SK-N-SH treated with all-trans-retinoic acid at 6 μM for 48 hours (cell line): ENCODE measurements at regions not wholly inside any gene's neighbourhood (a gene's known extent, or its start where the extent isn't known, plus 50 kb on each side); places are given as distances from the start of the nearest gene placed in this dataset.

ENCODE experiments used
- ATAC-seq: fragments of 200-7000 bp; cut with Tn5 transposase; 3 replicates; pipeline ENCODE4 v1.9.1; 2020; ENCODE audit warnings: mild to moderate bottlenecking, moderate library complexity
- ARNTL ChIP-seq: fragments of 450-650 bp; formaldehyde crosslinking; IDR thresholded peaks from 2 replicates; pipeline ENCODE4 v1.5.0; 2020; ENCODE audit warnings: low read depth, mild to moderate bottlenecking, moderate library complexity, borderline replicate concordance
- BACH2 ChIP-seq: fragments of 250-450 bp; sonication (Bioruptor Pico); IDR thresholded peaks from 2 replicates; pipeline ENCODE4 v1.9.0; 2021; ENCODE audit warnings: mild to moderate bottlenecking, borderline replicate concordance
- CREB5 ChIP-seq: fragments of 250-450 bp; sonication (Bioruptor Pico); IDR thresholded peaks from 2 replicates; pipeline ENCODE4 v1.5.1; 2020; ENCODE audit warnings: low read depth, mild to moderate bottlenecking, moderate library complexity
- CSDC2 ChIP-seq: fragments of 250-450 bp; sonication (Bioruptor Pico); IDR thresholded peaks from 2 replicates; pipeline ENCODE4 v1.5.0; 2020; ENCODE audit warnings: mild to moderate bottlenecking, moderate library complexity
- CSRNP3 ChIP-seq: fragments of 250-450 bp; sonication (Bioruptor Pico); IDR thresholded peaks from 2 replicates; pipeline ENCODE4 v1.5.1; 2021; ENCODE audit warnings: mild to moderate bottlenecking, moderate library complexity
- ESRRG ChIP-seq: fragments of 250-450 bp; sonication (Bioruptor Pico); IDR thresholded peaks from 2 replicates; pipeline ENCODE4 v1.6.1; 2021; ENCODE audit warnings: mild to moderate bottlenecking
- GLIS3 ChIP-seq: fragments of 250-450 bp; sonication (Bioruptor Pico); IDR thresholded peaks from 2 replicates; pipeline ENCODE4 v1.5.0; 2020; ENCODE audit warnings: mild to moderate bottlenecking, moderate library complexity
- ISL1 ChIP-seq: fragments of 250-450 bp; sonication (Bioruptor Pico); IDR thresholded peaks from 2 replicates; pipeline ENCODE4 v2.1.2; 2022; ENCODE audit warnings: mild to moderate bottlenecking, moderate library complexity
- OSR1 ChIP-seq: fragments of 250-450 bp; sonication (Bioruptor Pico); IDR thresholded peaks from 2 replicates; pipeline ENCODE4 v1.8.0; 2022; ENCODE audit warnings: moderate library complexity, mild to moderate bottlenecking, inconsistent platforms
- PATZ1 ChIP-seq: fragments of 250-450 bp; sonication (Bioruptor Pico); IDR thresholded peaks from 2 replicates; pipeline ENCODE4 v1.8.0; 2020; ENCODE audit warnings: mild to moderate bottlenecking, moderate library complexity, borderline replicate concordance
- POU6F1 ChIP-seq: fragments of 250-450 bp; sonication (Bioruptor Pico); IDR thresholded peaks from 2 replicates; pipeline ENCODE4 v1.8.0; 2021; ENCODE audit warnings: low read depth, mild to moderate bottlenecking, moderate library complexity, borderline replicate concordance
- PPARA ChIP-seq: fragments of 250-450 bp; sonication (Bioruptor Pico); IDR thresholded peaks from 2 replicates; pipeline ENCODE4 v1.5.0; 2020; ENCODE audit warnings: mild to moderate bottlenecking, borderline replicate concordance
- RARB ChIP-seq: fragments of 250-450 bp; sonication (Bioruptor Pico); IDR thresholded peaks from 2 replicates; pipeline ENCODE4 v1.8.0; 2021; ENCODE audit warnings: mild to moderate bottlenecking, moderate library complexity
- TCF4 ChIP-seq: fragments of 250-450 bp; sonication (Bioruptor Pico); IDR thresholded peaks from 2 replicates; pipeline ENCODE4 v1.8.0; 2021; ENCODE audit warnings: mild to moderate bottlenecking, moderate library complexity, borderline replicate concordance
- TOX ChIP-seq: fragments of 250-450 bp; sonication (Bioruptor Pico); IDR thresholded peaks from 2 replicates; pipeline ENCODE4 v1.8.0; 2021; ENCODE audit warnings: mild to moderate bottlenecking, moderate library complexity, borderline replicate concordance
- TSHZ2 ChIP-seq: fragments of 250-450 bp; sonication (Bioruptor Pico); IDR thresholded peaks from 2 replicates; pipeline ENCODE4 v1.5.0; 2020; ENCODE audit warnings: mild to moderate bottlenecking, moderate library complexity
- ZC3H10 ChIP-seq: fragments of 250-450 bp; sonication (Bioruptor Pico); IDR thresholded peaks from 2 replicates; pipeline ENCODE4 v1.5.1; 2021; ENCODE audit warnings: mild to moderate bottlenecking, moderate library complexity
- ZFP3 ChIP-seq: fragments of 250-450 bp; sonication (Bioruptor Pico); IDR thresholded peaks from 2 replicates; pipeline ENCODE4 v1.5.0; 2020; ENCODE audit warnings: mild to moderate bottlenecking, moderate library complexity
- ZFP30 ChIP-seq: fragments of 450-650 bp; formaldehyde crosslinking; IDR thresholded peaks from 2 replicates; pipeline ENCODE4 v1.5.0; 2022; ENCODE audit warnings: mild to moderate bottlenecking, moderate library complexity
- ZNF565 ChIP-seq: fragments of 450-650 bp; formaldehyde crosslinking; conservative IDR thresholded peaks from 2 replicates; pipeline ENCODE4 v1.5.0; 2020; ENCODE audit warnings: low read depth, mild to moderate bottlenecking, moderate library complexity
- ZNF70 ChIP-seq: fragments of 450-650 bp; formaldehyde crosslinking; IDR thresholded peaks from 2 replicates; pipeline ENCODE4 v1.5.0; 2020; ENCODE audit warnings: mild to moderate bottlenecking, moderate library complexity
- ZNF8 ChIP-seq: fragments of 450-650 bp; formaldehyde crosslinking; IDR thresholded peaks from 2 replicates; pipeline ENCODE4 v1.5.0; 2020; ENCODE audit warnings: mild to moderate bottlenecking, moderate library complexity

GRCh38 chr7:53458636-53459035 is 423.2 kb downstream of the POM121L12 start:
- ATAC-seq, result no peak

GRCh38 chr7:53466371-53466770 is 430.9 kb downstream of the POM121L12 start:
- no peak for ATAC-seq
- TF ChIP-seq TSHZ2 (CRISPR knock-in tag) (no peak), BACH2 (CRISPR knock-in tag) (no peak), ISL1 (CRISPR knock-in tag) (no peak), ZFP3 (no peak), TOX (CRISPR knock-in tag) (no peak), ZNF565 (no peak), CREB5 (CRISPR knock-in tag) (no peak), POU6F1 (no peak), PPARA (CRISPR knock-in tag) (no peak), ESRRG (CRISPR knock-in tag) (no peak), ZNF8 (CRISPR knock-in tag) (no peak), RARB (CRISPR knock-in tag) (no peak), ZFP30 (CRISPR knock-in tag) (no peak), TCF4 (no peak), CSRNP3 (CRISPR knock-in tag) (no peak), OSR1 (CRISPR knock-in tag) (no peak), PATZ1 (CRISPR knock-in tag) (no peak), GLIS3 (CRISPR knock-in tag) (no peak), CSDC2 (CRISPR knock-in tag) (no peak)
- TF ChIP-seq, all 23 proteins: peak for 0

More at GRCh38 chr7:53458636-53459035, 423.2 kb downstream of the POM121L12 start:
- TF ChIP-seq ZFP3, result no peak
- no peak for TF ChIP-seq ISL1 (CRISPR knock-in tag)
- no peak for TF ChIP-seq ZNF70 (CRISPR knock-in tag)

- TF ChIP-seq ESRRG (CRISPR knock-in tag), result no peak
- no peak for TF ChIP-seq OSR1 (CRISPR knock-in tag)
- no peak for TF ChIP-seq CSRNP3 (CRISPR knock-in tag)
- no peak for TF ChIP-seq BACH2 (CRISPR knock-in tag)
- TF ChIP-seq ZFP3, result no peak
- no peak for TF ChIP-seq CSDC2 (CRISPR knock-in tag)
- TF ChIP-seq RARB (CRISPR knock-in tag), result no peak
- no peak for TF ChIP-seq ARNTL (CRISPR knock-in tag)
- TF ChIP-seq ISL1 (CRISPR knock-in tag), result no peak
- no peak for TF ChIP-seq CREB5 (CRISPR knock-in tag)
- no peak for TF ChIP-seq ZNF8 (CRISPR knock-in tag)
- no peak for TF ChIP-seq ZC3H10
- no peak for TF ChIP-seq PPARA (CRISPR knock-in tag)
- ATAC-seq, result no peak
These were observed 435.0 kb downstream of the POM121L12 start for GRCh38 chr7:53470336-53470970.
